Kasumi-1 (cell line): ENCODE measurements at regions not wholly inside any gene's neighbourhood (a gene's known extent, or its start where the extent isn't known, plus 50 kb on each side); places are given as distances from the start of the nearest gene placed in this dataset.
"Not testable (repeated sequence)": the region's sequence is repeated elsewhere in the genome, so short reads cannot be mapped to it uniquely, and the experiment has no call there.

ENCODE experiments used
- DNase-seq, 2 experiments: peaks; one replicate each; lab custom pipeline; 2025; lab: John Stamatoyannopoulos, UW

DNA sequence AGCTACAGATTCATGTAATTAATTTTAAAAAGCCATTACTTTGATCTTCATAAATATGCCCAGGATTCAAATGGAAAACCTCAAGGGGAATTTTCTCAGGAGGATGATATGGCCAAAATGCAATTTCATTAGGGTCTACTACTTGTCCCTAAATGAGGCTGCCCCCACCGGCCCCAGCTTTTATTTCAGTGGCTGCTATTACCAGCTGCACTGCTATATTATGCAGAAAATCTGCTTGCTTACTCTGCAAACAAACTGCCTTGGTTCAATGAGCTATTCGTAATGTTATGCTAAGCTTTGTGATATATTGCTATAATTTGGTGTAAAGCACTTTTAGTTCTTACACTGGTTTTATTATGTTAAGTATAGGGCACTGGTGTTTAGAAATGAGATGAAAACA lies 137.3 kb upstream of the TMTC4 start:
- no peak for DNase-seq

DNA sequence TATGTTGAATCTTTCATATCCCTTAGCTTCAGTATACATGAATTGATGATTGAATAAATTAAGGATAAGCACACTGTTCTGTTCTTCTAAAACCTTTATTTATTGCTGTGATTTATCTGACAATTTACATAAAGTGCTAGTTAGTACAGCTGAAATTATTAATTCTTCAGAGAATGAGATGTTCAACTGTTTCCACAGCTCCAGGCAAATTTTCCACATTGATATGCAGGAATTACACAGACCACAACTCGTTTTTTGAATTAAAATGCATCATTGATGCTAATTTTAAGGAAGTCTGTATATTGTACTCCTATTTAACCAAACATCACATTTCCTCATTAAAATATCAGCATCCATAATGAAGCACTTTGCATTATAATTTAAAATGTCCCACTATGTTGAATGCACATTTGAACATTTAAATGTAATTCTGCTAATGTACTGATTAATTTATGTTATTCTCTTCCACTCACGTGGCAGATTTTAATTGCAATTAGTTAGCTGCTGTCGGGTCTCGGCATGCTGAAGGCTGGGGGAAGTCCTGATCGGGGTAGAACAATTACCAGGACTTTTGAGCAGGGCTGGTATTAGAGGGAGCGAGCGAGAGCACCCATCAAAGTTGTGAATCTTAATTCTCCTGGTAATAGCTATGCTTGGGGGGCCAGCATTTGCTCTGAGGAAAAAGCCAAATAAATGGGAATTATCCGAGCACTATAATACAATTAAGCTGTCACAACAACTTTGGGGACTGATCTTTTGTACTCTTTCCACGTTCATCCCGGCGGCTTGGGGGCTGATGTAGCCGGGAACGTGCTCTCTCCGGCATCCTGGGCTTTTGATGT lies 136.7 kb upstream of the TMTC4 start:
- DNase-seq, result no peak

- no peak for DNase-seq
These were observed 135.9 kb upstream of the TMTC4 start for GRCh38 chr13:100810481-100810880.

DNA sequence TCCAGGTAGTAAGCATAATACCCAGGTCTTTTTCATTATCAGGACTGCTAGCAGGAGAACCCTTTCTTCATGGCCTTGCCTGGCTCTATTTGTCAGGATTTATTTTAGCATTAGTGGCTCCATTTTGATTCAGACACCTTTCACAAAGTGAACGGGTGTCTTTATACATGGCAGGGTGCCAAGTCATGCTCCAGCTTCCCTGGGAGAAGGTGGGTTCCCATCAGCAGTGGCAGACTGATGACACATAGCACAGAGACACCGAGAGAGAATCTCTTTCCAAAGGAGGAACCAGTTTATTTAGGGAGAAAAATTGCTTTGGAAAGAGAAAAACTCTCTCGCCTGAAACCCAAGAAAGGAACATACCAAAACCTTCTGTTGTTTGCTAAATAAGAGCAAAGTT lies 135.3 kb upstream of the TMTC4 start:
- DNase-seq, result no peak

DNA sequence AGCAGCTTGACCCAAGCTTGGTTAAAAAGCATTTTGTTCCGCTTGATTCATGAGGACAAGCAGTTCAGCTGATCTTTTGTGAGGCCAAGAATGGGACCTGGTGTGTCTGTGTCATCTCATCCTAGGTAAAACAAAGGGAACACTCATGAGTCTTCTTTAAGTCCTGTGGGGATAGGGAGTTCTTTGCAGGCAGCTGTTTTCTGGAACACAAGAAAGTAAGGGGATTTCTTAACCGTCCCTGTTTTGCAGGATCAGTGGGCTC lies 134.5 kb upstream of the TMTC4 start:
- DNase-seq, result no peak

- no peak for DNase-seq
These were observed 133.9 kb upstream of the TMTC4 start for GRCh38 chr13:100808330-100809128.

GRCh38 chr13:100803091-100803490 lies 128.5 kb upstream of the TMTC4 start:
- DNase-seq, result no peak

DNA sequence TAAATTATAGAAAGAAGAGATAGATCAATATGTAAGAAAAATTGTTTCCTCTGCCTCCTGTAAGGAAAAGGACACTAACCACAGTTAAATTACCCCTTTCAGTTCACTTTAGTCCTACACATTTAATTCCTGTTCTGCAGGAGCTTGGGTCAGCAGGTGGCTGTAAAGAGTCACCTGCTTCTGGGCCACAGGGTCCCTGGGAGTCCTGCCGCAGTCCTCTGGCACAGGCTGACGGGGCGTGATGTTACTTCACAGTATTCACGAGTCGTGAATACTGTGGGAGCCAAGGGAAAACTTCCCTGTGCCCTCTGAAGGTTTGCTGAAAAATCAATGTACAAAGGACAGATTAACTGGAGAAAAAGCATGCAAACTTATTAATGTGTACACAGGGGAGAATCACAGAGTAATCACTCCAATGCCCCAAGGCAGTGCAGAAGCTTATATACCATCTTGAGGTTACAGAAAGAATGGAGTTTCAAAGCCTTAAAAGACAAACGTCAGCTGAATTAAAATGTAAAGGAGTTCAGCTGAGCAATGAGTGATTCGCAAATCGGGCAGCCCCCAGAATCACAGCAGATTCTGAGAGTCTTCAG lies 125.8 kb upstream of the TMTC4 start:
- DNase-seq, result no peak

DNA sequence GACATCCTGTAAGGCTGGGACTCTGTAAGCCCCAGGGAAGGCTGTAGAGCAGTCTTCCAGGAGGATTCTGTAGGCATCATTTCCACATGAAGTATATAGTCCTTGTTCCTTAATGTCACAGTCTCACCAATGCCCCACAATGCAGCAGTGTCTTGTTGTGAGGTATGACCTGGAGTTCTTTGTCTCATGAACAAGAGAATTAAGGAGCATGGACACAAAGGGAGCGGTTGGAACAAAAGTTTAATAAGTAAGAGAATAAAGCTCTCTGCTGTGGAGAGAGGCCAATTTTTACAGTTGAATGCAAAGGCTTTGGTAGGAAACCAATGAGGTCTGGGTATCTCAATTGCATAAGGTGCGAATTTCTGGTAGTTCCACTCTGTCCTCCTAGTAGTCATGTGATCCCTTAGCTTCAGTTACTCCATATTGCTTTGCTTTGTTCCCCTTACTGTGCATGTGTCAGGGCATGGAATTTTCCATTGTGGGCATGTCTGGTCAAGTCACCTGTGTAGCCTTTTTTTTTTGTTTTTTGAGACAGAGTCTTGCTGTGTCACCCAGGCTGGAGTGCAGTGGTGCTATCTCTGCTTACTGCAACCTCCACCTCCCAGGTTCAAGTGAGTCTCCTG lies 124.3 kb upstream of the TMTC4 start:
- no peak for DNase-seq

- DNase-seq, result no peak
These were observed 123.3 kb upstream of the TMTC4 start for GRCh38 chr13:100797921-100798320.

DNA sequence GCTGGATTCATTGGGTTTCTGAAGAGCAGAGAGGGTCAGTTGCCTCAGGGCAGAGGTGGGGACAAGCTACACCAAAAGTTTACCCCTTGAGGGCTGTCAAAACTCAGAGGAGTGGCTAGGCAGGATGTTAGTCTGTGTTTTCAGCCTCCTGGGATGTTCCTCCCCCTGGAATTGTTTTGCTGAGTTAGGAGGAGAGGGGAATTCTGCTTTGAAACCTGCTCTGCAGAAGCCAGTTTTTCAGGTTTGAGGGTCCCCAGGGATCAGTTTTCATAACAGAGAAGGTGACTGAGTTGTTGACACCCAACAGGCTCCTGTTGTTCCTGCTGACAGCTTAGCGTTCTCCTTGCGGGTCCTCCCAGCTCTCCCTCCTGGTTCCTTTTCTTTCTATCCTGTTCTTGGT lies 121.9 kb upstream of the TMTC4 start:
- no peak for DNase-seq

GRCh38 chr13:100794575-100794974 lies 120.0 kb upstream of the TMTC4 start:
- no peak for DNase-seq

DNA sequence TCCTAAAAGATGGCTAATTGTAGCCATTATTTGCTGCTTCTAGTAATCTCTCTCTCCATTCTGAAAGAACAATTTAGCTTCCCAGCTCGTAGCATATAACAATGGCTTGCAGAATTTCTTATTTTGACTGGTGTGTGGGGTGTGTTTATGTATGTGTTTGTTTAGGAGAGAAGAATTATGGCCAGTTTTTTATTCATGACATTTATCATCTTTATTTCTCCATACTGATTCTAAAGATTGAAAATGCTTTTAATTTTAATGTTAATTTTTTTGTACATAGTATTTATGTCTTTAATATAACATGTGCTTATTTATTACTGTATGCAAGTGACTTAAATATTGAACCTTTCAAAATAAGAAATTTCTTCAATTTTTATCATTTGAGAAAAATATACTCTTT lies 115.8 kb upstream of the TMTC4 start:
- DNase-seq, result no peak

- no peak for DNase-seq
These were observed 115.4 kb upstream of the TMTC4 start for GRCh38 chr13:100789968-100790367.

GRCh38 chr13:100789481-100789880 lies 114.9 kb upstream of the TMTC4 start:
- DNase-seq, result no peak

GRCh38 chr13:100789025-100789424 lies 114.4 kb upstream of the TMTC4 start:
- no peak for DNase-seq

DNA sequence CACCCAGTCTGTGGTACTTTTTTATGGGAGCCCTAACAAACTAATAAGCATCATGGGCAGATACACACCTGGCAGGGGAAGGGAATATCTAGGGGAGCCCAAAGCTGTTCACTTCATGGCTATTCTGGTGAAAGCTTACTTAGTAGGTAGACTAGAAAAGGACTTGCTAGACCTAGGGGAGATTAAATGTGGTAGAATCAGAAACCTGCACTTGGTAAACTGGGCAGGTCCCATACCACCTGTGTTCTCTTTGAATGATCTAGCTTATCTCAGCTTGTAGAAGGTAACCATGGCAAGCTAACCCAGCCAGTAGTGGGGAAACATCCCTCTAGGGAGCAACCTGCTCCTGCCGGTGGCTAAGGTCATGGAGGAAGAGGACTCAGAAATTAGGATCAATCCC lies 113.9 kb upstream of the TMTC4 start:
- DNase-seq, result no peak

- no peak for DNase-seq
These were observed 113.3 kb upstream of the TMTC4 start for GRCh38 chr13:100787899-100788298.

DNA sequence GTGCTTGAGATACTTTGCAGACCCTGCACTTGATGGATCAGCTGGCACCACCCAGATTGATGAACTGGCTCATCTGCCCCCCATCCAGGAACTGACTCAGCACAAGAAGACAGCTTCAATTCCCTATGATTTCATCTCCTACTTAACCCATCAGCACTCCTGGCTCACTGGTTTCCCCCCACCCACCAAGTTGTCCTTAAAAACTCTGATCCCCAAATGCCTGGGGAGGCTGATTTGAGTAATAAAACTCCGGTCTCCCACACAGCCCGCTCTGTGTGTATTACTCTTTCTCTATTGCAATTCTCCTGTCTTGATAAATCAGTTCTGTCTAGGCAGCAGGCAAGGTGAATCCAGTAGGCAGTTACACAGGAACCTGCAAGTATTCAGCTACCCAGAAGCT lies 102.1 kb upstream of the TMTC4 start:
- not testable (repeated sequence) for DNase-seq

GRCh38 chr13:100773923-100774663 lies 99.5 kb upstream of the TMTC4 start:
- DNase-seq, result no peak

- no peak for DNase-seq
These were observed 98.8 kb upstream of the TMTC4 start for GRCh38 chr13:100773429-100773828.

DNA sequence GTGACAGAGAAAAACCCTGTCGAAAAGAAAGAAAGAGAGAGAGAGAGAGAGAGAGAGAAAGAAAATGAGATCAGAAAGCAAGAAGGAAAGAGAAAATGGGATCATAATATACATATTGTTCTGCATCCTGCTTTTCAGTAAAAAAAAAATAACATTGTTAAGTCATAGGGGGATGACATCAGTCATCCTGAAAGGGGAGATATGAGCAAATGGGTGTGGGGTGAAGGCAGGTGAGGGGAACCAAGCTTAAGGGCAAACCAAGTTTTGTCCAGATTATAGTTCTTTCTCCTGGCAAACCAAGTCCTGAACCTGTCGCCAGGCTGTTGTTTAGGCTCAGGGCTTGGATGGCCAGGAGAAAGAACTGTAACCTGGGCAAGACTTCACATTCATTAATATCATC lies 92.6 kb upstream of the TMTC4 start:
- no peak for DNase-seq
